KG1 (cell line): ENCODE measurements at regions not wholly inside any gene's neighbourhood (a gene's known extent, or its start where the extent isn't known, plus 50 kb on each side); places are given as distances from the start of the nearest gene placed in this dataset.
"Not testable (repeated sequence)": the region's sequence is repeated elsewhere in the genome, so short reads cannot be mapped to it uniquely, and the experiment has no call there.

Source experiments
- DNase-seq: peaks from one replicate; lab custom pipeline; 2025; lab: John Stamatoyannopoulos, UW

DNA sequence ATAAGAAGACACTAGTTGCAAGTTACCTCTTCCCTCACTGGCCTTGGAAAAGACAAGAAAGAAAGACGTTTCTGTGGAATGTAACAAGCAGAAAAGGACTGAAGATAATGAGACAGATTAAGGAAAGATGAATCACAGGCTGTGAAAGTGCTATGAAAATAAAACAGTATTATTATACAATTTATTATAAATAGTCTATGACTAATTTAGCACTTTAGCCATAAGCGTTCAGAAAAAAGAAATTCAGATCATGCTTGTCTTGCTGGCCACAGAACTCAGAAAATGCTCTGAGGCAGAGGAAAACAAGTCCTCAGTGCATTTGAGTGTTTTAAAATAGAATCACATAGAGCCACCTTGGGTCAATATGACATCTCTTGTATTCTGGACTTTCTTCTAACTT lies 174.8 kb upstream of the NBPF9 start:
- not testable (repeated sequence) for DNase-seq

- DNase-seq: not testable (repeated sequence)
Measured at GRCh38 chr1:149279015-149279414, 175.7 kb upstream of the NBPF9 start.

DNA sequence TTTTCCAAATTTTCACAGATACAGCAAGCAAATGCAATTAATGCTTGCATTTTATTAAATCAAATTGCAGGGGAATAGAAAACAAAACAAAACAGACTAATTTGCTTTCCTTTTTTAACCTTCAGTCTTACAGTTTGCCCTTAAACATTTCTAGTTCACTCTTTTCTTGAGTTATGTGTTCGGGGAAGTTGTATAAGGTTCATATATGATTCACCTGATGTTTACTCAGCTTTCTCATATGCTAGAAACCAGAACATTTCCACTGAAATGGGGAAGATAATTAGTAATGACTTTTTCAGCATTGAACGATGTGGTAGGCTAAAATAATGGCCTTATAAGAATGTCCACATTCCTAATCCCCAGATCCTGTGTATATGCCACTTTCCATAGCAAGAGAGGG lies 176.2 kb upstream of the NBPF9 start:
- not testable (repeated sequence) for DNase-seq

DNA sequence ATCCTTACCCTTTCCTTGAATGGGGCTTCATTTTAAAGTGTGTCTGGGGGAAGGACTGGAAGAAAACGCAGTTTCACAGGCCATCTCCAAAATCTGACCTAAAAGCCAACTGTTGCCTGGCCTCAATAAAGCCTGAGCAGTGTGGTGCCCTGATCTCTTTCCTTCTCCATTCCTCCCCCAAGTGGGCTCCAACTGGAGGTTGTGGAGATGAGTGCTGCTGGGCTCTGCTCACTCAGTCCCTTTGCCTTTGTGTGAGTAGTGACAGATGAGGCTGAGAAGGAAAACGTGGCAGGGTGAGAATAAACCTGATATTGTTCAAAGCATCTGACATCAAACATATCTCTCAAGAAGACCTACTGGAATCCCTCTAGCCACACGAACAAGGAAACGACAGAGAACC lies 181.4 kb upstream of the NBPF9 start:
- DNase-seq: not testable (repeated sequence)

DNA sequence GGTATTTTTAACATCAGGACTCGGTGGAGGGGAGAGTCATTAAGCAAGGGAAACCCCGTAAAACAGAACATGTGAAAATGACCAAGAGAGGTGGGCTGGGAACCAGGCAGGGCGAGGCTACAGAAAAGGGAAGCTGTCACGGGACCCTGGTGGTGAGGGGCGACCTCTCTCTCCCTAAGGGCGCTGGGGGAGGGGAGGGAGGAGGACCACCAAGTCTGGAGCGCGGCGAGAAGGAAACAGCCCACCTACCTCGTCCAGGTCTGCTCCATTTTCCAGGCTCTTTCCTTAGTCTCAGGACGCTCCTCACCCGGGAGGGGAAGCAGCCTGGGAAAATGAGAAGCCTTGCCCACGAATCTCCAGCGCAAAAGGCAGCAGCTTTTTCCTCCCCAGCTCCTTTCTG lies 181.9 kb upstream of the NBPF9 start:
- not testable (repeated sequence) for DNase-seq

DNA sequence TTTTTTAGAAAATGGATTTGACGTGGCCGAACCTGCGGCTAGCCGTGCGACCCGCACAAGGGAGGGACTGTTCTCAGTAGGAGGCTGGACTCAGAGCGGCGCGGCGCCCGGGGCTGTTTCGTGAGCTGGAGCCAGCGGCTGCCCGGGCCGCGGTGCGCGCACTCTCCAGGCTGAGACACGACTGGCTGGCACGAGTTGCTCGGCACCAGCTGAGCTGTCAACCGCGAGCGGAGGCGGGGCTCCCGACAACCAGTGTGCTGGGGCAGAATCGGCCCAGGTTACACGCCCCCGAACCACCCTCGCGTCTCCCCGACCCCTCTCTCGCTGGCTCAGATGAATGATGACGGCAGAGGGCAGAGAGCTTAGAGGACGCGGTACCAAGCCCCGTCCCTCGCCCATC lies 182.3 kb upstream of the NBPF9 start:
- DNase-seq: not testable (repeated sequence)

GRCh38 chr1:149288580-149288979 lies 185.2 kb upstream of the NBPF9 start:
- not testable (repeated sequence) for DNase-seq

DNA sequence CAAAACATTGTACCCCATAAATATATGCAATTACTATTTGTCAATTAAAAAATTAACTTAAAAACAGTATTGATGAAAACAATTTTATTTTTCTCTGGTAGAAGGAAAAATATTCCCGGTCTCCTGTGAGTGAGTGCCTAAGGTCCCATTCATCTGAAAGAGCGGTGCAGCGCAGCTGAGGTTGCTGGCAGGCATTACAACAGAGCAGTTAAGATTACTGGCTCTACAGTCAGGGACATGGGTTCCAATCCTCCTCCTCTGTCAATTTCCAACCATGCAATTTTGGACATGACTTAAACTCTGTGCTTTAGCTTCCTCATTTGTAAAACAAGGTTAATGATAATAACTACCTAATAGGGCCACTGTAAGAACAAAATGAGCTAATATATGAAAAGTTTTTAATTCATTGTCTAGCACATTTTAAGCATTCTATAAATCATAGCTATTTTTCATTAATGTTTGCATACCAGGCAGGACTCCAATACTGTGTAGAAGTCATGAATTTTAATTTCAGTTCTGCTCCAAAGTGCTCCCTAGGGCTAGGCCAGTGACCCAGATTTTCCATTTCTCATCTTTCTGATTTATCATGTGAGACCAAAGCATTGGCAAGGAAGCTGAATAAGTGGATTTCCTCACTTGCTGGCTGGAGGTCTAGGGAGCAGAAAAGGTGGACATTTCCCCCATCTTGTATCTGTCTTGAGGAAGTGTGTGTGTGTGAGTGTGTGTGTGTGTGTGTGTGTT lies 174.2 kb upstream of the NBPF19 start:
- DNase-seq: not testable (repeated sequence)

- DNase-seq: not testable (repeated sequence)
Measured at GRCh38 chr1:149301282-149301681, 173.6 kb upstream of the NBPF19 start.

- not testable (repeated sequence) for DNase-seq
Measured at GRCh38 chr1:149304796-149305195, 170.0 kb upstream of the NBPF19 start.

GRCh38 chr1:149307640-149308039 lies 167.2 kb upstream of the NBPF19 start:
- not testable (repeated sequence) for DNase-seq

- DNase-seq: not testable (repeated sequence)
Measured at GRCh38 chr1:149314921-149315320, 159.9 kb upstream of the NBPF19 start.

DNA sequence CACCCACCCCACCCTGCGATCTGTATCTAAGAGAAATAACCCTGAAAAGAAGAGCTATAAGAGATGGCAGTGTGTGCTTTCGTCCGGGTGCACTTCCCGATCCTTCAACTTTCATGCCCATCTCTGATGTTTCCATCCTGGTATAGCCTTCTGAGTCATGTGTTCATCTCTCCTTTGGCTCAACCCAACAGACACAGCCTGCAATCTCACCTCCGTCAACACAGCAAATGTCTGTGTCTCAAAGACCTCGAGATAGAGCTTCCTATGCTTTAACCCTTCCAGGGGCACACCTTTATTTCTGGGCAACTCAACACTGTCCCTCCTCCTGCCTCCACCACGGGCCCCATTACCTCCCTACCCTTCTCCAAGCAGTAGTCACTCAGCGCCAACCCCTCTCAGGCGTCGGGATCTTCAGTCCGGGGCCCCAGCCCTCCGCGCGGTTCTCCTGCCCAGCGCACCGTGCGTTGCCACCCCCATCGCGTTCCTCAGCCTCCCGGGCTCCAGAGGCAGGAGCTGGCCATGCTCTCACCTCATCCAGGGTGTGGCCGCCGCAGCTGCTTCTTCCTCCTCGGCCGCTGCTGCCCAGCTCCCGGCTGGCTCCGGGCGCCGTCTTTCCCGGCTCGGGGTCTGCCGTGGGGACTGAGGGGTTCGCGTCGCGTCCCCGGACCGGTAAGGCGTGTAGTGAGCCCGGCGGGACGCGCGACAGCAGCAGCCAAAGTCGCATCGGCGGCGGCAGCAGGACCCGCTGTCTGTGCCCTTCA lies 153.7 kb upstream of the NBPF19 start:
- DNase-seq: not testable (repeated sequence)

DNA sequence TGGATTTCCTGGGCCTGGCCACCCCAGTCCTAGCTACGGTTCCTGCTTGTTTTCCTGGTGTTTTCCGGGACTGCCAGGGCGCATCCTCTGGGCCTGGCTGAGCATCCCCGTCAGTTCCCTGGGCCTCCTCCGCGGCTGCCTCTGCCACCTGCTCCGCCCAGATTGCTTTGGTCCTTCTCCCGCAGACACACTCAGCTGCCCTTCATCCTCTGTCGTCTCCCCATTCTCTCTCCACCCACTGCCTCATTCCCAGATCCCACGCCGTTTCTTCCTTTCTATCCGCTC lies 153.2 kb upstream of the NBPF19 start:
- DNase-seq: not testable (repeated sequence)

DNA sequence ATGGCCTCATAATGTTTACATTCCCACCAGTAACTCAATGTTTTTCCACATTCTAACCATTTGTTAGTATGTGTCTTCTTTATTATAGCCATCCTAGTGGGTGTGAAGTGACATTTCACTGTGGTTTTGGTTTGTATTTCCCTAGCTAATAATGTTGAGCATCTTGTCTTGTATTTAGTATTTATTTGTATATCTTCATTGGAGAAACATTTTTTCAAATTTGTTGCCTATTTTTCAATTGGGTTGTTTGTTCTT lies 144.8 kb upstream of the NBPF19 start:
- DNase-seq: not testable (repeated sequence)

- DNase-seq: not testable (repeated sequence)
Measured at GRCh38 chr1:149336082-149336481, 138.8 kb upstream of the NBPF19 start.

GRCh38 chr1:149338221-149338691 lies 136.6 kb upstream of the NBPF19 start:
- not testable (repeated sequence) for DNase-seq

DNA sequence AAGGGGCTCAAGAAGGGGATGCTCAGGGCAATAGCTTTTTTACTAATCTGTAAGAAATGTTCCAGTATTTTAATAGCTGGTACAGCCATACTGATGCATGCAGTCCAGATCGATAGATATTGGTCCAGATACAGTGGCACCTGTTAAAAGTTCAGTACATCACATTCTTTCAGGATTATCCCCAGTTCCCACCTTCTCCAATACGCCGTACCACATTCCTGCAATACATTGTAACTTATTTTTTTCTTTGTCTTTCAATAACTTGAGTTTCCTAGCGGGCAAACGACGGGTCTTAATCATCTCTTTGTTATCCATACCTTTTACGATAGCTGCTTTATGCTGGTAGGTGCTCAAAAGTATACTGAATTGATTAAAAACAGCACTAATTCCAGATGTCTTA lies 136.1 kb upstream of the NBPF19 start:
- DNase-seq: not testable (repeated sequence)

- not testable (repeated sequence) for DNase-seq
Measured at GRCh38 chr1:149349448-149349847, 125.4 kb upstream of the NBPF19 start.

DNA sequence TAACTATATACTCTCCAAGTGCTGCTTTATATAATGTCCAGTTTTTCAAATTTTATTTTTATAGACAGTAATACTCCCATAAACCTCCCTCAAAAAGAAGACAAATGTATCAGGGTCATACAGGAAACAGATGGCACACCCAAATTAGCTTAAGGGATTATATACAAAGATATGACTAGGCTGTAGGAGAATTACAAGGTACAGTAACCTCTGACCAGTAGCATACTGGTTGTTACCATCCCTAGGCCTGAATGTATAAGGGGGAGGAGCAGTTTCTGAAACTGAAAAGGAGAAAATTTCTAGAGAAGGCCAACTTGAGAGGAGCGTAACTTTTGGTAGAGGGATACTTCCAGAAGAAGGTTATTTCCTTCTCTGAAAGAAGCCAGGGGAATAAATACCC lies 122.6 kb upstream of the NBPF19 start:
- not testable (repeated sequence) for DNase-seq

GRCh38 chr1:149354579-149354978 lies 120.3 kb upstream of the NBPF19 start:
- DNase-seq: not testable (repeated sequence)

DNA sequence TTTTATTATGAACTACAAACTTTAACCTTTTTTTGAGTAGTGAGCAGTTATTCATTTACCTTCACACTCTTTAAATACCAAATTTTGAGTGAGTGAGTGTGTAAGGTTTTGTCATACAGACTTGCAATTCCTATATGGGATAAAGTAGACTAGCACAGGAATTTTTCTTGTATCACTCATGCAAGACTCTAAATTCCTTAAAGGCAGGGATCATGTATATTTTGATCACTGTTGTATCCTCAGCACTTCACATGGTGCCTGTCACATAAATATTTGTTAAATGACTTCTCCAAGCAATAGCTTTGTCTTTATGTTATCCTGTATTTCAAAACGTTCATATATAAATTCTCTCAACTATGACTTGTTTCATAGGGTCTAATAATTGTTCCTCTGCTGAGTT lies 119.1 kb upstream of the NBPF19 start:
- DNase-seq: not testable (repeated sequence)

DNA sequence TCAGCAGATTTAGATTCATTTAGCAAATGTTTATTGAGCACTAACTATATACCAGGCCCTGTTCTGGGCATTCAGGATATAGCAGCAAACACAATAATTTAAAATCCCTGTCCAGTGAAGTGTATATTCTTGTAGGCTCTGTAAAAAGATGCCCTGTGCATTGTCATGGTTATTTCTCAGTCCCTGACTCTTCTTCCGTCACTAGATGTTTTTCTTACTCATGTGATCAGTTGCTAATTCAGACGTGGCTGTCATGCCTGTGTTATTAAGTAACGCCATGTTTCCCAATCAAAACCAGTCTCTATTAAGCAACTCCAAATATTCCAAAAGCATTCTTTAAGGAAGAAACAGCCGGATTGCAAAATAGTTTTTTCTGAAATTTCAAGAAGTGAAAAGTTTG lies 118.7 kb upstream of the NBPF19 start:
- not testable (repeated sequence) for DNase-seq

DNA sequence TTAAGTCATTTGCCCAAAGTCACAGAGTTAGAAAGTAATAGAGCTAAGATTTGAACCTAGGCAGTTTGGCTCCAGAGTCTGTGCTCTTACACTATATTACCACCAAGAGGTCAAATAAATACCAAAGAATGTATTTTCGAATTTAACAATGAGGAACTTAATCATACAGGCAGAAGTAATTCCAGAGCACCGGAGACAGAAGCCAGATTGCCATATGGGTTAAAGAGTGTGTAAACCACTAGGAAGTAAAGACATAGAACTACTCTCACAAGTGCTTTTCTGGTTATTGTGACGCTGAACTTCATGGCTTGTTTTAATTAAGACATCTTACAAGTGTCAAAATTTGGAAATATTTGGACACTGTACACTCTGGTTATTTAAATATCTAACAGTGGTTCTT lies 114.5 kb upstream of the NBPF19 start:
- DNase-seq: not testable (repeated sequence)
